Ishikawa (cell line): ENCODE measurements at regions not wholly inside any gene's neighbourhood (a gene's known extent, or its start where the extent isn't known, plus 50 kb on each side); places are given as distances from the start of the nearest gene placed in this dataset.

Experiments used
- CREB1 ChIP-seq: IDR thresholded peaks from 2 replicates; pipeline ENCODE4 v1.6.1; 2012; ENCODE audit warnings: low read depth
- EP300 ChIP-seq: IDR thresholded peaks from 2 replicates; pipeline ENCODE4 v1.6.1; 2012; ENCODE audit warnings: borderline replicate concordance
- FOXM1 ChIP-seq: IDR thresholded peaks from 2 replicates; pipeline ENCODE4 v1.6.1; 2012; ENCODE audit warnings: low read depth, borderline replicate concordance
- NFIC ChIP-seq: IDR thresholded peaks from 2 replicates; pipeline ENCODE4 v1.6.1; 2012
- TAF1 ChIP-seq: IDR thresholded peaks from 2 replicates; pipeline ENCODE4 v1.6.1; 2012; ENCODE audit warnings: low read depth, mild to moderate bottlenecking
- TF ChIP-seq, protein P1 (sequence below): IDR thresholded peaks from 2 replicates; pipeline ENCODE4 v1.6.1; 2012; ENCODE audit warnings: low read depth, mild to moderate bottlenecking
- TF ChIP-seq, protein P2 (sequence below): IDR thresholded peaks from 2 replicates; pipeline ENCODE4 v1.6.1; 2012

DNA sequence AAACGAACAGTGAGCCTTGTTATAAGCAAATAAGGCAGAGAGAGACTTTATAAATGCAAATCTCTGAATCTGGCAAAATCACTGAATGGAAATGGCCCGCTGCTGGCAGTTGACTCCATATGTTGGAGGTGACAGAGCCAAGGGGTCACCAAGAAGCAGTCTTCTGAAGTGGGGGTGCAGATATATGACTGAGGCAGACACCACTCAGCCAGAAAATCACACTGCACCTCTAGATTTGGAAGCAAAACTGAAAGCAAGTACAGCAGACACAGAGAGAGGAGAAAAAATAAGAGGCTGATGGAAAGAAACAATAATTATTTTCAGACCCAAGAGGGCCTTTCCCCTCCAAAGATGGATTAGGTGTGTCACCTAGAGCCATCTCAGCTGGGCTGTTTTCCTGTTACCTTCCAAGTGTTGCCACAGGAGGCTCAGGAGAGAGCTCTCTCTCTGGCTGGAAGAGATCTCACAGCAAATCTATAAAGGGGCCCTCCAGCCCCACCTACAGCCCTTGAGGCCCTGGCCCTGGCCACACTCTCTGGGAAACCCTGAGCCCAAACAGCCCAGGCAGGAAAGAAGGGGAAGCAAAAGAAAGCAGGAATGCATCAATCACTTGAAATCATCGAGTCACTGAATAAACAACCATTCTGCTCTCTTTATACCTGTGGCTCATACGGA lies 585.1 kb upstream of the PSMD7 start:
- TF ChIP-seq TAF1 (no peak), CREB1 (no peak), FOXM1 (no peak), EP300 (no peak), NFIC (no peak)
- TF ChIP-seq, protein P1, sequence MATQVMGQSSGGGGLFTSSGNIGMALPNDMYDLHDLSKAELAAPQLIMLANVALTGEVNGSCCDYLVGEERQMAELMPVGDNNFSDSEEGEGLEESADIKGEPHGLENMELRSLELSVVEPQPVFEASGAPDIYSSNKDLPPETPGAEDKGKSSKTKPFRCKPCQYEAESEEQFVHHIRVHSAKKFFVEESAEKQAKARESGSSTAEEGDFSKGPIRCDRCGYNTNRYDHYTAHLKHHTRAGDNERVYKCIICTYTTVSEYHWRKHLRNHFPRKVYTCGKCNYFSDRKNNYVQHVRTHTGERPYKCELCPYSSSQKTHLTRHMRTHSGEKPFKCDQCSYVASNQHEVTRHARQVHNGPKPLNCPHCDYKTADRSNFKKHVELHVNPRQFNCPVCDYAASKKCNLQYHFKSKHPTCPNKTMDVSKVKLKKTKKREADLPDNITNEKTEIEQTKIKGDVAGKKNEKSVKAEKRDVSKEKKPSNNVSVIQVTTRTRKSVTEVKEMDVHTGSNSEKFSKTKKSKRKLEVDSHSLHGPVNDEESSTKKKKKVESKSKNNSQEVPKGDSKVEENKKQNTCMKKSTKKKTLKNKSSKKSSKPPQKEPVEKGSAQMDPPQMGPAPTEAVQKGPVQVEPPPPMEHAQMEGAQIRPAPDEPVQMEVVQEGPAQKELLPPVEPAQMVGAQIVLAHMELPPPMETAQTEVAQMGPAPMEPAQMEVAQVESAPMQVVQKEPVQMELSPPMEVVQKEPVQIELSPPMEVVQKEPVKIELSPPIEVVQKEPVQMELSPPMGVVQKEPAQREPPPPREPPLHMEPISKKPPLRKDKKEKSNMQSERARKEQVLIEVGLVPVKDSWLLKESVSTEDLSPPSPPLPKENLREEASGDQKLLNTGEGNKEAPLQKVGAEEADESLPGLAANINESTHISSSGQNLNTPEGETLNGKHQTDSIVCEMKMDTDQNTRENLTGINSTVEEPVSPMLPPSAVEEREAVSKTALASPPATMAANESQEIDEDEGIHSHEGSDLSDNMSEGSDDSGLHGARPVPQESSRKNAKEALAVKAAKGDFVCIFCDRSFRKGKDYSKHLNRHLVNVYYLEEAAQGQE: no peak
- TF ChIP-seq, protein P2, sequence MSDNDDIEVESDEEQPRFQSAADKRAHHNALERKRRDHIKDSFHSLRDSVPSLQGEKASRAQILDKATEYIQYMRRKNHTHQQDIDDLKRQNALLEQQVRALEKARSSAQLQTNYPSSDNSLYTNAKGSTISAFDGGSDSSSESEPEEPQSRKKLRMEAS: no peak
